Adrenal gland (tissue), 5 donors: ENCODE measurements at regions not wholly inside any gene's neighbourhood (a gene's known extent, or its start where the extent isn't known, plus 50 kb on each side); places are given as distances from the start of the nearest gene placed in this dataset.

Experiments used
- POLR2A ChIP-seq, 2 donors: fragments of 450-650 bp; IDR thresholded peaks; one replicate each; pipeline ENCODE4 v1.6.1; 2017; ENCODE audit warnings: antibody characterized with exemption in 2 of 2, mild to moderate bottlenecking in 2 of 2, moderate library complexity in 1 of 2
- TF ChIP-seq, protein P1 (sequence below), 6 experiments: fragments of 450-650 bp in 4 of 6; fragments of 200-600 bp in 2 of 6; sonication (generic) in 1 of 6; IDR thresholded peaks; 1 replicate in 5 of 6; 2 replicates in 1 of 6; pipeline versions ENCODE4 v1.5.1 to v1.8.0; 2016 to 2021; ENCODE audit warnings: antibody characterized with exemption in 6 of 6, mild to moderate bottlenecking in 2 of 6, moderate library complexity in 1 of 6
- donor health status: DM: no; HTN: no; CAD: no.

DNA sequence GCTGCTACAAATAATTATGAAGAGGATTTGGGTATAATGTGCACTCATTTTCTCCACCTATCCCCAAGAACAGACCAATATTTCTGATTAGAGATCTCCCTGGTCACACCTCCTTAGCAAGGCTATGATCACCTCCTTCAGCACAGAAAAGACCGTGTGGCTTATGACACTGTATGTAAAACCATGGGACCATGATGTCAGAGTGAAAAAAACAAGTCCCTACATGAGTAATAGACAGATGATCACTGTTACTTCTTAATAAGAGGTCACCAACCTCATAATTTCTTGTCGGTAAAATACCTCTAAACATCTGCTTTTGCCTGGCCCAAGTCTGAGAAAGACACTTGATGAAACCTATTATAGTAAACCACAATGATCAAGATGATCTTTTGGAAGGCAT lies 330.6 kb upstream of the F9 start:
- TF ChIP-seq POLR2A (IDR thresholded peaks at IDR 0.05): no peak
- TF ChIP-seq, protein P1, sequence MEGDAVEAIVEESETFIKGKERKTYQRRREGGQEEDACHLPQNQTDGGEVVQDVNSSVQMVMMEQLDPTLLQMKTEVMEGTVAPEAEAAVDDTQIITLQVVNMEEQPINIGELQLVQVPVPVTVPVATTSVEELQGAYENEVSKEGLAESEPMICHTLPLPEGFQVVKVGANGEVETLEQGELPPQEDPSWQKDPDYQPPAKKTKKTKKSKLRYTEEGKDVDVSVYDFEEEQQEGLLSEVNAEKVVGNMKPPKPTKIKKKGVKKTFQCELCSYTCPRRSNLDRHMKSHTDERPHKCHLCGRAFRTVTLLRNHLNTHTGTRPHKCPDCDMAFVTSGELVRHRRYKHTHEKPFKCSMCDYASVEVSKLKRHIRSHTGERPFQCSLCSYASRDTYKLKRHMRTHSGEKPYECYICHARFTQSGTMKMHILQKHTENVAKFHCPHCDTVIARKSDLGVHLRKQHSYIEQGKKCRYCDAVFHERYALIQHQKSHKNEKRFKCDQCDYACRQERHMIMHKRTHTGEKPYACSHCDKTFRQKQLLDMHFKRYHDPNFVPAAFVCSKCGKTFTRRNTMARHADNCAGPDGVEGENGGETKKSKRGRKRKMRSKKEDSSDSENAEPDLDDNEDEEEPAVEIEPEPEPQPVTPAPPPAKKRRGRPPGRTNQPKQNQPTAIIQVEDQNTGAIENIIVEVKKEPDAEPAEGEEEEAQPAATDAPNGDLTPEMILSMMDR (IDR thresholded peaks at IDR 0.05): no peak
